WTC11 (cell line): ENCODE measurements at regions not wholly inside any gene's neighbourhood (a gene's known extent, or its start where the extent isn't known, plus 50 kb on each side); places are given as distances from the start of the nearest gene placed in this dataset.

Source experiments
- ATF2 ChIP-seq: sonication (generic); formaldehyde crosslinking; IDR thresholded peaks from 2 replicates; pipeline ENCODE4 v1.8.1; 2022; ENCODE audit warnings: low read depth, missing genetic modification reagents, borderline replicate concordance
- CTCF ChIP-seq: fragments of 200-600 bp; IDR thresholded peaks from 2 replicates; pipeline ENCODE4 v1.8.0; 2022; ENCODE audit warnings: antibody characterized with exemption
- E2F4 ChIP-seq: sonication (generic); formaldehyde crosslinking; IDR thresholded peaks from 2 replicates; pipeline ENCODE4 v1.8.1; 2022; ENCODE audit warnings: low read depth, mild to moderate bottlenecking, moderate library complexity, missing genetic modification reagents, borderline replicate concordance
- KAT7 ChIP-seq: sonication (generic); formaldehyde crosslinking; IDR thresholded peaks from 2 replicates; pipeline ENCODE4 v1.8.1; 2023; ENCODE audit warnings: missing genetic modification reagents, mild to moderate bottlenecking, borderline replicate concordance
- SP1 ChIP-seq: sonication (generic); formaldehyde crosslinking; conservative IDR thresholded peaks from 2 replicates; pipeline ENCODE4 v1.8.1; 2022; ENCODE audit warnings: missing genetic modification reagents
- USF1 ChIP-seq: sonication (generic); formaldehyde crosslinking; IDR thresholded peaks from 2 replicates; pipeline ENCODE4 v1.8.0; 2022; ENCODE audit warnings: mild to moderate bottlenecking, missing genetic modification reagents
- USF2 ChIP-seq: sonication (generic); formaldehyde crosslinking; IDR thresholded peaks from 2 replicates; pipeline ENCODE4 v1.8.1; 2023; ENCODE audit warnings: mild to moderate bottlenecking, missing genetic modification reagents, moderate library complexity
- TF ChIP-seq, protein P1 (sequence below): sonication (generic); formaldehyde crosslinking; IDR thresholded peaks from 2 replicates; pipeline ENCODE4 v1.8.1; 2022; ENCODE audit warnings: mild to moderate bottlenecking, missing genetic modification reagents, moderate library complexity, borderline replicate concordance

DNA sequence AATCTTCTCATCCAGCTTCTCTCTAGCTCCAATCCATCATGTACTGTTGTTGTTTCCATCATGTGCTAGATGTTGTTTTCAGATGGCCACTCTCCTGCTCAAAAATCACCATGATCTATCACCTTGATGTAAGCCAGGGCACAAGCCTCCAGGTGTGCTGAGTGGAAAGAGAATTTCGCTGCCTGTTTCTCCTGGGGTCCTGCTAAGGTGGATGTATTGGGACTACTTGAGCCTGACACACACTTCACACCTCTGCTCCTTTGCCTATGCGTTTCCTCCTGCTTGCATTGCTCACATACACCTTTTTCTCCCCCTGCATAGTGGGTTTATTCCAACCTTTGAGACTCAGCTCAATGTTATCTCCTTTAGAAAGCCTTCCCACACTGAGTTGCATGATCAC, 287.6 kb downstream of the CYRIA start:
- TF ChIP-seq CTCF (no peak), SP1 (CRISPR knock-in tag) (no peak), E2F4 (no peak), ATF2 (CRISPR knock-in tag) (no peak), USF2 (CRISPR knock-in tag) (no peak), USF1 (no peak), KAT7 (CRISPR knock-in tag) (no peak)
- TF ChIP-seq, protein P1, sequence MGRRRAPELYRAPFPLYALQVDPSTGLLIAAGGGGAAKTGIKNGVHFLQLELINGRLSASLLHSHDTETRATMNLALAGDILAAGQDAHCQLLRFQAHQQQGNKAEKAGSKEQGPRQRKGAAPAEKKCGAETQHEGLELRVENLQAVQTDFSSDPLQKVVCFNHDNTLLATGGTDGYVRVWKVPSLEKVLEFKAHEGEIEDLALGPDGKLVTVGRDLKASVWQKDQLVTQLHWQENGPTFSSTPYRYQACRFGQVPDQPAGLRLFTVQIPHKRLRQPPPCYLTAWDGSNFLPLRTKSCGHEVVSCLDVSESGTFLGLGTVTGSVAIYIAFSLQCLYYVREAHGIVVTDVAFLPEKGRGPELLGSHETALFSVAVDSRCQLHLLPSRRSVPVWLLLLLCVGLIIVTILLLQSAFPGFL (CRISPR knock-in tag) = no peak
